ENCODE measurements at regions not wholly inside any gene's neighbourhood (a gene's known extent, or its start where the extent isn't known, plus 50 kb on each side); places are given as distances from the start of the nearest gene placed in this dataset.

GRCh38 chr12:88994537-88994936, 357.8 kb downstream of the DUSP6 start:
- no peak overlapping the region for H3K4me3 ChIP-seq (ENCODE audit: low read length)
- no peak for TF ChIP-seq CTCF (IDR thresholded peaks at IDR 0.05; ENCODE audit: insufficient read depth, low read depth, low read length, missing control alignments)
- DNase-seq (ENCODE audit: low read depth), result no peak

GRCh38 chr12:88993651-88994050, 358.6 kb downstream of the DUSP6 start:
- peak; percentile 45 for TF ChIP-seq CTCF (IDR thresholded peaks at IDR 0.05; ENCODE audit: insufficient read depth, low read depth, low read length, missing control alignments)
- DNase-seq (ENCODE audit: low read depth), result peak; percentile 65
- H3K4me3 ChIP-seq (ENCODE audit: low read length), result no peak overlapping the region

- DNase-seq (ENCODE audit: low read depth), result no peak
- no peak for TF ChIP-seq CTCF (IDR thresholded peaks at IDR 0.05; ENCODE audit: insufficient read depth, low read depth, low read length, missing control alignments)
- H3K4me3 ChIP-seq (ENCODE audit: low read length), result no peak overlapping the region
Measured at GRCh38 chr12:88986056-88986455, 366.2 kb downstream of the DUSP6 start.

GRCh38 chr12:88985631-88986030, 366.7 kb downstream of the DUSP6 start:
- no peak for DNase-seq (ENCODE audit: low read depth)
- no peak overlapping the region for H3K4me3 ChIP-seq (ENCODE audit: low read length)
- no peak for TF ChIP-seq CTCF (IDR thresholded peaks at IDR 0.05; ENCODE audit: insufficient read depth, low read depth, low read length, missing control alignments)

- DNase-seq (ENCODE audit: low read depth), result no peak
- no peak for TF ChIP-seq CTCF (IDR thresholded peaks at IDR 0.05; ENCODE audit: insufficient read depth, low read depth, low read length, missing control alignments)
- H3K4me3 ChIP-seq (ENCODE audit: low read length), result no peak overlapping the region
Measured at GRCh38 chr12:88985011-88985410, 367.3 kb downstream of the DUSP6 start.

- DNase-seq (ENCODE audit: low read depth), result no peak
- no peak overlapping the region for H3K4me3 ChIP-seq (ENCODE audit: low read length)
- TF ChIP-seq CTCF (IDR thresholded peaks at IDR 0.05; ENCODE audit: insufficient read depth, low read depth, low read length, missing control alignments), result no peak
Measured at GRCh38 chr12:88982694-88983093, 369.6 kb downstream of the DUSP6 start.

- DNase-seq (ENCODE audit: low read depth), result no peak
- no peak for TF ChIP-seq CTCF (IDR thresholded peaks at IDR 0.05; ENCODE audit: insufficient read depth, low read depth, low read length, missing control alignments)
- H3K4me3 ChIP-seq (ENCODE audit: low read length), result no peak overlapping the region
Measured at GRCh38 chr12:88977115-88977514, 375.2 kb downstream of the DUSP6 start.

All from epithelial cell of esophagus (primary cell).